NCI-H82 treated with DMSO at 0.1 percent for 48 hours (cell line): ENCODE measurements at regions not wholly inside any gene's neighbourhood (a gene's known extent, or its start where the extent isn't known, plus 50 kb on each side); places are given as distances from the start of the nearest gene placed in this dataset.

ENCODE experiments used
- DNase-seq: peaks from one replicate; lab custom pipeline; 2025; ENCODE audit not compliant: unreplicated experiment; lab: John Stamatoyannopoulos, UW

- no peak for DNase-seq
Observed at GRCh38 chr5:96247097-96247701, 185.8 kb downstream of the PCSK1 start.

- no peak for DNase-seq
Observed at GRCh38 chr5:96245140-96246091, 187.6 kb downstream of the PCSK1 start.

GRCh38 chr5:96244696-96245095, 188.4 kb downstream of the PCSK1 start:
- no peak for DNase-seq

GRCh38 chr5:96243862-96244261, 189.2 kb downstream of the PCSK1 start:
- DNase-seq, result no peak

GRCh38 chr5:96243203-96243602, 189.8 kb downstream of the PCSK1 start:
- no peak for DNase-seq

- no peak for DNase-seq
Observed at GRCh38 chr5:96242571-96242970, 190.5 kb downstream of the PCSK1 start.

GRCh38 chr5:96236831-96237230, 196.2 kb downstream of the PCSK1 start:
- DNase-seq, result no peak

GRCh38 chr5:96236051-96236450, 197.0 kb downstream of the PCSK1 start:
- no peak for DNase-seq

GRCh38 chr5:96235008-96235910, 197.8 kb downstream of the PCSK1 start:
- no peak for DNase-seq

GRCh38 chr5:96232602-96233001, 200.4 kb downstream of the PCSK1 start:
- no peak for DNase-seq

GRCh38 chr5:96229188-96229587, 203.9 kb downstream of the PCSK1 start:
- DNase-seq, result no peak

- no peak for DNase-seq
Observed at GRCh38 chr5:96228408-96228807, 204.6 kb downstream of the PCSK1 start.

GRCh38 chr5:96227957-96228356, 205.1 kb downstream of the PCSK1 start:
- no peak for DNase-seq

- DNase-seq, result no peak
Observed at GRCh38 chr5:96226941-96227552, 206.0 kb downstream of the PCSK1 start.

GRCh38 chr5:96222129-96222528, 210.9 kb downstream of the PCSK1 start:
- no peak for DNase-seq

GRCh38 chr5:96220610-96221390, 212.2 kb downstream of the PCSK1 start:
- no peak for DNase-seq

- no peak for DNase-seq
Observed at GRCh38 chr5:96219580-96220281, 213.3 kb downstream of the PCSK1 start.

- no peak for DNase-seq
Observed at GRCh38 chr5:96218653-96219052, 214.4 kb downstream of the PCSK1 start.

- no peak for DNase-seq
Observed at GRCh38 chr5:96214442-96215197, 218.4 kb downstream of the PCSK1 start.
